ACC112 (cell line): ENCODE measurements at regions not wholly inside any gene's neighbourhood (a gene's known extent, or its start where the extent isn't known, plus 50 kb on each side); places are given as distances from the start of the nearest gene placed in this dataset.

Experiments
- H2AFZ ChIP-seq: fragments of 200-600 bp; sonication (generic); one replicate; pipeline ENCODE4 v1.6.0; 2017; ENCODE audit warnings: antibody characterized with exemption, low read length; ENCODE audit not compliant: unreplicated experiment
- H3K27ac ChIP-seq: fragments of 200-600 bp; sonication (generic); 2 replicates; pipeline ENCODE4 v1.5.1; 2014; ENCODE audit warnings: low read depth, mild to moderate bottlenecking, antibody characterized with exemption, low read length, moderate library complexity
- H3K27me3 ChIP-seq: fragments of 200-600 bp; sonication (generic); 2 replicates; pipeline ENCODE4 v1.6.1; 2014; ENCODE audit warnings: mild to moderate bottlenecking, antibody characterized with exemption, low read length, moderate library complexity, mixed read lengths; ENCODE audit not compliant: insufficient read depth
- H3K36me3 ChIP-seq: fragments of 200-600 bp; sonication (generic); 2 replicates; pipeline ENCODE4 v1.6.1; 2016; ENCODE audit warnings: mild to moderate bottlenecking, antibody characterized with exemption, low read length, moderate library complexity, mixed read lengths; ENCODE audit not compliant: insufficient read depth
- H3K4me1 ChIP-seq: fragments of 200-600 bp; sonication (generic); one replicate; pipeline ENCODE4 v1.6.1; 2016; ENCODE audit warnings: low read length, mixed read lengths; ENCODE audit not compliant: insufficient read depth, unreplicated experiment, control insufficient read depth
- H3K4me3 ChIP-seq: fragments of 200-600 bp; sonication (generic); 2 replicates; pipeline ENCODE4 v1.5.1; 2014; ENCODE audit warnings: mild to moderate bottlenecking, low read depth, low read length
- H3K79me2 ChIP-seq: fragments of 200-600 bp; sonication (generic); one replicate; pipeline ENCODE4 v1.6.0; 2016; ENCODE audit warnings: low read length; ENCODE audit not compliant: control insufficient read depth, unreplicated experiment, insufficient read depth

- H3K27ac ChIP-seq = no peak overlapping the region
- peaks cover 17% of the 10 kb centered on the region for H3K4me1 ChIP-seq
These were observed 100.8 kb upstream of the PITX1 start for GRCh38 chr5:135134691-135135381.

DNA sequence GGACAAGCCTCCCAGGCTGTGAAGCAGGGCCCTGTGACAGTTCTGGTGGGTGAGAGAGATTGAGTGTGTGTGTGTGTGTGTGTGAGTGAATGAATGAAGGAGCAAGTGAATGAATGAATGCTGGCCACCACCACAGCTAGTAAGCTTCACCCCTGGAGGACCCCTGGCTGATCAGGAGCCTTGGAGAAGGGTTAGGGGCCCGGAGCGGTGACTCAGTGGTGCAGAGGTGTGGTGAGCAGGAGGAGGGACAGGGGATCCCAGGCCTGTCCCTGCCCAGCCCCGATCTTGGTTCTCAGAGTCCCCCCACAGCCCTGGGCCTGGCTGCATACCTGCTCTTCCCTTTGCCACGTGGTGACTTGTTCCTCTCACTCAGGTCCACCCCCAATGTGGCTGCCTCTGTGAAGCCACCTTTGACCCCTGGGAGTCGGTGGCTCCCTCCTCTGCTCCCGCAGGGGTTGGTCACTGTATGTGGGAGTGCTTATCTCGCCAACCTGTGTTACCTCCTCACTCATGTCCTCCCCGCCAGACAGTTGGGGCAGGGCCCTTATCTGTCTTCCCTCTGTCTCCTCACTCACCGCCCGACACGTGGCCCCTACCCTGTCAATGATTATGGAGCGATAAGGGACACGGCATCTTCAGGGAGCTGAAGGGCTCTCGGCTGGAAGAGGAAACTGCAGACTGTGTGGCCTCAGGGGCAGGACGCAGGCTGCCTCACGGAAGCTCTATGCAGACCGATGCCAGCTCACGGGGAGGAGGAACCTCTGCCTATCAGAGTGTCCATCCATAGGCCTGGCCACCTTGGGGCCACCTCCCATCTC is 99.9 kb upstream of the PITX1 start:
- Histone ChIP-seq H3K27me3 (no peaks in the 10 kb centered on the region), H3K4me3 (no peak overlapping the region), H3K36me3 (no peaks in the 10 kb centered on the region), H3K4me1 (peaks cover 11% of the 10 kb centered on the region), H2AFZ (no peak overlapping the region), H3K79me2 (no peaks in the 10 kb centered on the region), H3K27ac (no peak overlapping the region)

More at GRCh38 chr5:135134691-135135381, 100.8 kb upstream of the PITX1 start:
- no peak overlapping the region for H2AFZ ChIP-seq
- no peaks in the 10 kb centered on the region for H3K36me3 ChIP-seq
- no peaks in the 10 kb centered on the region for H3K79me2 ChIP-seq
- no peak overlapping the region for H3K4me3 ChIP-seq
- no peaks in the 10 kb centered on the region for H3K27me3 ChIP-seq

DNA sequence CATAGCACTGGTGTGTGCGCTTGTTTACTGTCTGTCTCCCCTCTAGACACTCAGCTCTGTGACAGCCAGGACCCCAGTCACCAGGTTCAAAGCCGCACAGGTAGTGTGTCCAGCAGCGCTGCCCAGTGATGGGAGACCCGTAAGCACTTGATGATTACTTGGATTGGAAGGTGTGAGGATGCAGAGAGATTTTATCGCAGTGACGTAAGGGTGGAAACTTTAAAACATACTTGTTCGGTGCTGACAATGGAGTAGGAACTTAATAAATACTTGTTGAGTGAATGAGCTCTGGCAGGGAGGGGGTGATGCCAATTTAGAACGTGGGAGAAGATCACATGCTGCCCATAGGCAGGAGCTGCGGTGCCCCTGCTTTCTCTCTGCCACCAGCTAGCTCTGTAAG is 99.2 kb upstream of the PITX1 start:
- H3K79me2 ChIP-seq = no peaks in the 10 kb centered on the region
- no peak overlapping the region for H3K4me3 ChIP-seq
- no peaks in the 10 kb centered on the region for H3K27me3 ChIP-seq
- H2AFZ ChIP-seq = no peak overlapping the region
- H3K27ac ChIP-seq = no peak overlapping the region
- peaks cover 13% of the 10 kb centered on the region for H3K4me1 ChIP-seq
- H3K36me3 ChIP-seq = no peaks in the 10 kb centered on the region

DNA sequence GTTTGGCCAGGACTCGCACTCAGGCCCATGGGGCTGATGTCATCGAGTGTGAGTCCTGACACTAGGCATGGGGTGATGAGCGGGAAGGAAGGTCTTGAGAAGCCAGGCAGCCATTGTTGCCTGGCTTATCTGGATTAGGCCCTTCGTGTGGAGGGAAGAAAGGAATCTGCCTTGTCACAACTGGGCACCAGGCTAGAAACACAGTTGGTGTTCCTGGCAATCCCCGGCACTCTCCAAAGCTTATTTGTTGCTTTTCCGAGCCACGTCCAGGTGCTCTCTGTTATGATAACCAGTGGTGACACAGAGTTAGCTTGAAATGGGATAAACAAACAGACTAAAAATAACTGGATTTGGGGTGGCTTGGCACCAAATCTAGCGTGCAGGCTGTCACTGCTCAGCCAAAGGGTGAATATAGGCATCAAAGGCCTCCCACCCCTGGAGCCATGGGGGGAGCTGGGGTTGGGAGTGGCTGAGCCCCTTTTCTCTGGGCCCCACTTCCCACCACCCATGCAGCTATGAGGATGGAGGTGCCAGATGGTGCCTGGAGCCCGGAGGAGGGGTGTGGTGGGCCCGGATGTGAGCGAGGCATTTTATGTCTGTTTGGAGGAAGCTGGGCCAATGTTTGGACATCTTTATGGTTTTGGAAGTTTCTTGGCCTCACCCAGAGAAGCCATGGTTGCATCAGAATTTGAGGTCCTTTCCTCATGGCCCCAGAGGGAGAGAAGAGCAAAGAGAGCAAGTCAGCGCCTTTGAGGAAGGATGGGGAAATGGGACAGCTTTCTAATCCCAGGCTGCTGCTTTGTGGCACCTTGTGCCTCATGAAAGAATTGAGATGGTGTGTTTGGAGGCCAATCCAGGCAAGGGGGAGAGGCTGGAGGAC is 98.0 kb upstream of the PITX1 start:
- Histone ChIP-seq H3K27ac (no peak overlapping the region), H3K4me3 (no peak overlapping the region), H2AFZ (no peak overlapping the region), H3K36me3 (no peaks in the 10 kb centered on the region), H3K4me1 (peaks cover 23% of the 10 kb centered on the region), H3K27me3 (no peaks in the 10 kb centered on the region), H3K79me2 (no peaks in the 10 kb centered on the region)

DNA sequence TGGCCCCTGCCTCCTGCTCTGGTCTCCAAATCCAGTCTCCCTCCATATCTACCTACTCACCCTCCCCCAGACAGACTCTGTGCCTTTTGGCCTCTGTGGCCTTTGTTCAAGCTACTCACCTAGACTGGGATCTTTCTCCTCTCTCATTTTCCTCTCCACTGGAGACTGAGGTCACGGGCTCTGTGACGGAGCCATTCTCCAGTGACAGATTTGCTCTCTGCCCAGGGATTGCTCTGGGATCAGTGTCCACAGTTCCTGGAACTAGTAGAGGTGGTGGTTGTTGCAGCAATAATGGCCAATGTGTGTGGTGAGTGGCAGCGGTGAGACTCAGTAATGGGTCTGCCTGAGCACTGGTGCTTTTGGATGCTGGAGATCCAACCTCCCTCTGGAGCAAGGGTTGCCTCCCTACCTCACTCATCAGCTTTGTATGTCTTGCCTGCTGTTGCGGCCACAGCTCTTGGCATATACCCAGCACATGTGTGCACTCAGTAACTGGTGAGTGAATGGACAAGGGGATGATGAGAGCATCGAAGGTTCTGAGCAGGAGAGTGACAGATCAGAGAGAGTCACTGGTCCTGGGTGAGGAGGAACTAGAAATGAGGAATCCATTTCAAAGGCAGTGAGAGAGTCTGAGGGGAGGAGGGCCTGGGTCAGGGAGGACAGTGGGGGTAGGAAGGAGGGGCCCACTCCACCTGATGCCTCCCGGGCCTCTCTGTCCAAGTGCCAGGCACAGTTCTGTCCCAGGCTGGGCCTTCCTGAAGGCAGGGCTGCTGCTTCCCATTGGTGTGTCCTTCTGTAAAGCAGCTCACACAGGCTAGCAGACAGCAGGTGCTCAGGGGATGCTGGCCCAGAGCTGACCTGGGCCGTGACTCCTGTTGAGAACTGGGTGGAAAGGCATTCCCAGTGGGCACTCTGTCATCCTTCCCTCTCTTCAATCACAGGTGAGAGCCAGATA is 96.5 kb upstream of the PITX1 start:
- peaks cover 17% of the 10 kb centered on the region for H3K4me1 ChIP-seq
- no peaks in the 10 kb centered on the region for H3K79me2 ChIP-seq
- H3K27me3 ChIP-seq = no peaks in the 10 kb centered on the region
- no peaks in the 10 kb centered on the region for H3K36me3 ChIP-seq
- no peak overlapping the region for H3K27ac ChIP-seq
- H2AFZ ChIP-seq = no peak overlapping the region
- no peak overlapping the region for H3K4me3 ChIP-seq

DNA sequence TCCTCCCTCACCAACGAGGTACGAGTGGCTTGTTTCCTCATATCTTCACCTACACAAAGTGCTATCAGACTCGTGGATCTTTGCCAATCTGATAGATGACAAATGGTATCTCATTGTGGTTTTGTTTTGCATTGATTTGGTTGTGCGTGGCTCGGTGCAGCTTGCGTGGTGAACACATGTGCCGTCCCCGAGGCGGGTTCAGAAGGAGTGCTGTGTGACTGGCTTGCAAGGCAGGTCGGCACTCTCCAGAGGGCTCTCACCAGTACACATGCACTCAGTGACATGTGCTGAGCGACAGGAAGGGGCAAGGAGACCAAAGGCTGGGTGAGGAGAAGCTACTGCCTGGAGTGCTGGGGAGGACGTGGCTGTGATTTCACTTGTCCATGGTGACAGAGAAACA is 95.3 kb upstream of the PITX1 start:
- H3K4me3 ChIP-seq = no peak overlapping the region
- no peak overlapping the region for H3K27ac ChIP-seq
- peaks cover 13% of the 10 kb centered on the region for H3K4me1 ChIP-seq
- no peaks in the 10 kb centered on the region; the same call in 1 of the 2 replicates for H3K27me3 ChIP-seq
- H2AFZ ChIP-seq = no peak overlapping the region
- no peaks in the 10 kb centered on the region for H3K36me3 ChIP-seq
- H3K79me2 ChIP-seq = no peaks in the 10 kb centered on the region

- Histone ChIP-seq H2AFZ (no peak overlapping the region), H3K27me3 (no peaks in the 10 kb centered on the region; the same call in 1 of the 2 replicates), H3K36me3 (no peaks in the 10 kb centered on the region), H3K79me2 (no peaks in the 10 kb centered on the region), H3K27ac (no peak overlapping the region), H3K4me1 (peaks cover 13% of the 10 kb centered on the region), H3K4me3 (no peak overlapping the region)
These were observed 94.3 kb upstream of the PITX1 start for GRCh38 chr5:135128361-135128760.

DNA sequence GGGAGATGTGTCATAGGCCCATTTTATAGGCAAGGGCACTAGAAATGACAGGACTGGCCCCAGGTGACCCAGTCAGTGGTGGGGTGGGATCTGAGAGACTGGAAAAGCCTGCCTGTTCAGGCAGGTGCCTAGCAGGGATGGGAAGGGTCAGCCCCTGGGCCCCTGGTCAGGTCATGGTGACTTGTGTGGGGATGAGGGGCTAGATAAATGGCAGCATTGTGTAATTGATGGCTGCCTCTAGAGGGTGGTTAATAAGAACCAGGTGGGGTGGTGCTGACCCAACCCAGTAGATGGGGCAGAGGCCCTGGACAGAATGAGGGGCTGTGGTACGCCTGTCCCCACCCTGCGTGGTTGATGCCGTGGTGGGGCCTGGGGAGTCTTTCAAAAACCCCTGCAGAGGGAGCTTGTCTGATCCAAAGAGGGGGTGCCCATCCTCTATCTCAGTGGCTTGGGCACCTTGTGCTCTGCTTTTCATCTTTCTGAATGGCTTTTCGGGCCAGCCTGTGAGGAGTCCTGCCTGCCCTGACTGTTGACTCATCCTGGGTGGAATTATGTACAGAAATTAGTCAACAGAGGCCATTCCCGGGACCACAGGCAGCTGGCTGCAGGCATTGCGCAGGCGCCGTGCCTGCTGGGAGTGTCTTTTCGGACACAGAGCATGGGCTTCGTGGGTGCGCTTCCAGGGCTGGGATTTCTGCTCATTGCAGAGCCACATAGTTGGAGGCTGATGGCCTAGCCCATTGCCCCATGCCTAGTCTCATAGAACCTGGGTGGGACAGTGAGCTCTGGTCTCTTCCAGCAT is 93.6 kb upstream of the PITX1 start:
- Histone ChIP-seq H2AFZ (no peak overlapping the region), H3K4me3 (no peak overlapping the region)

GRCh38 chr5:135126688-135127438 is 92.8 kb upstream of the PITX1 start:
- Histone ChIP-seq H3K27ac (no peak overlapping the region), H2AFZ (no peak overlapping the region), H3K4me1 (peaks cover 13% of the 10 kb centered on the region), H3K4me3 (no peak overlapping the region), H3K27me3 (peaks cover 4% of the 10 kb centered on the region), H3K36me3 (no peaks in the 10 kb centered on the region), H3K79me2 (no peaks in the 10 kb centered on the region)

More for the DNA sequence above, 93.6 kb upstream of the PITX1 start:
- no peak overlapping the region for H3K27ac ChIP-seq
- no peaks in the 10 kb centered on the region for H3K79me2 ChIP-seq
- H3K36me3 ChIP-seq = no peaks in the 10 kb centered on the region
- H3K4me1 ChIP-seq = peaks cover 13% of the 10 kb centered on the region
- H3K27me3 ChIP-seq = peaks cover 2% of the 10 kb centered on the region
